ENCODE measurements at regions not wholly inside any gene's neighbourhood (a gene's known extent, or its start where the extent isn't known, plus 50 kb on each side); places are given as distances from the start of the nearest gene placed in this dataset.
"Not testable (repeated sequence)": the region's sequence is repeated elsewhere in the genome, so short reads cannot be mapped to it uniquely, and the experiment has no call there.

DNA sequence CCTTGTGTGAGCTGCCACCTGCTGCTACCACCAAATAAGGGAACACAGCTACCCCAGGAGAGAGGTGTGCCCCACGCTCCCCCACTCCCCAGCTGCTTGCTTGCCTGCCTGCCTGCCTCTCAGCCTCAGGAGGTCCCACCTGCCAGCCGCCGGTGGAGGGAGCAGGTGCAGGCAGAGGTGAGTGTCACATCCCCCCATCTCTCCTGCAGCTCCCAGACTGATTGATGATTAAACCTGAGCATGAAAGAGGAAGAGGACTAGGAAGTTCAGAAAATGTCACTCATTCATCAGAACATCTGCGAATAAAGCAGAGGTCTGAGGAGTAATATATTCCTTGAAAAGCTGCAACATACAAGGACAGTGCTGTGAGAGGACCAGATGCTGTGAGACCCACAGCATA lies 58.6 kb upstream of the HIVEP3 start:
- Histone ChIP-seq H3K9me3 (no peaks in the 10 kb centered on the region), H3K4me3 (no peak overlapping the region), H3K4me1 (no peaks in the 10 kb centered on the region), H3K36me3 (no peaks in the 10 kb centered on the region), H3K27me3 (no peaks in the 10 kb centered on the region), H3K27ac (no peak overlapping the region)
- intact Hi-C loops (cut with DNase I; ENCODE audit: low total_unique reads), result no loop called here
- no peak for DNase-seq
- TF ChIP-seq, protein P1, sequence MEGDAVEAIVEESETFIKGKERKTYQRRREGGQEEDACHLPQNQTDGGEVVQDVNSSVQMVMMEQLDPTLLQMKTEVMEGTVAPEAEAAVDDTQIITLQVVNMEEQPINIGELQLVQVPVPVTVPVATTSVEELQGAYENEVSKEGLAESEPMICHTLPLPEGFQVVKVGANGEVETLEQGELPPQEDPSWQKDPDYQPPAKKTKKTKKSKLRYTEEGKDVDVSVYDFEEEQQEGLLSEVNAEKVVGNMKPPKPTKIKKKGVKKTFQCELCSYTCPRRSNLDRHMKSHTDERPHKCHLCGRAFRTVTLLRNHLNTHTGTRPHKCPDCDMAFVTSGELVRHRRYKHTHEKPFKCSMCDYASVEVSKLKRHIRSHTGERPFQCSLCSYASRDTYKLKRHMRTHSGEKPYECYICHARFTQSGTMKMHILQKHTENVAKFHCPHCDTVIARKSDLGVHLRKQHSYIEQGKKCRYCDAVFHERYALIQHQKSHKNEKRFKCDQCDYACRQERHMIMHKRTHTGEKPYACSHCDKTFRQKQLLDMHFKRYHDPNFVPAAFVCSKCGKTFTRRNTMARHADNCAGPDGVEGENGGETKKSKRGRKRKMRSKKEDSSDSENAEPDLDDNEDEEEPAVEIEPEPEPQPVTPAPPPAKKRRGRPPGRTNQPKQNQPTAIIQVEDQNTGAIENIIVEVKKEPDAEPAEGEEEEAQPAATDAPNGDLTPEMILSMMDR (IDR thresholded peaks at IDR 0.05), result no peak

DNA sequence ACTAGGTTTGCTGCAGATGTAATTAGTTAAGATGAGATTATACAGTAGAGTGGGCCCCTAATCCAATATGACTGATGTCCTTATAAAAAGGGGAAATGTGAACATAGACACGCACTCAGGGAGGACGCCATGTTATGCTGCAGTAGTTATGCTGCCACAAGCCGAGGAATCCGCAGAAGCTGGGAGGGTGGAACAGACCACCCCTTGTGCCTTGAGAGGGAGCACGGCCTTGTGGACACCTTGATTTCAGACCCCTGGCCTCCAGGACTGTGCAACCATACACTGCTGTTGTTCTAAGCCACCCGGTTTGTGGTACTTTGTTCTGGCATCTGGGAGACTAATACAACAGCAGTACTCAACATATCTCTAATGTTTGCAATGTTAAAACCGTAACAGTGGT lies 57.9 kb upstream of the HIVEP3 start:
- Histone ChIP-seq H3K27ac (no peak overlapping the region), H3K27me3 (no peaks in the 10 kb centered on the region), H3K4me3 (no peak overlapping the region), H3K4me1 (no peaks in the 10 kb centered on the region), H3K9me3 (no peaks in the 10 kb centered on the region), H3K36me3 (no peaks in the 10 kb centered on the region)
- intact Hi-C loops (cut with DNase I; ENCODE audit: low total_unique reads), result no loop called here
- DNase-seq, result no peak
- TF ChIP-seq, protein P1 (IDR thresholded peaks at IDR 0.05), result no peak

DNA sequence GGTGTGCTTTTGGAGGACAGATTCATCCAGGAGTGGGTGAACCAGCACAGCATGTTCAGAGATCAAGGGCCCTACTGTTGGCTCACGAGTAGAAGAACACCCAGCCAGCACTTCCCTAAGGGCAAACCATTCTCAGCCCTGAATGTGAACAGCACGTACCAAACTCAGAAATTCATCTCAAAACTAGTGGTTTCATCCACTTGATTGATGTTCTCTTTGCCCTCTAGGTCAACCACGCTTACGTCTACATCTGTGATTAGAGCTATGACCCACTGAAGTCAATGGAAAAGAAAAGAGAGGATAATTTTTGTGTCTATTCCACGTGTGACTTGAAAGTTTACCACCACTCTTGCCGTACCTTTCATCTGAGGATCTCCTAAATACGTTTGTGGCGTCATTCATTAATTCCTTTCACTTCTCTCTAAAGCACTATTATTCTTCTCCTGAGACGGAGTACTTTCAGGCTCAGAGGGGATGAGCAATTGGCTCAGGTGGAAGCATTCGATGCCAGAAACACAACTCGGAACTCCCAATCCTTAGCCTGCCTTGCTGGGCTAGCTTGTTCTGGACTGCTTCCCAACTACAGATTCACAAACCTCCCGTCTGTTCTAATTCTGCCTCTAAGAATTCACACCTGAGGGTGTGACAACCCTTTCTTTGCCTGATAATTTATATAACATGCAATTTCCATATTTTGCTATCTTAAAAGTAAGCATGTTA lies 57.3 kb upstream of the HIVEP3 start:
- H3K4me3 ChIP-seq, result no peak overlapping the region
- H3K27ac ChIP-seq, result no peak overlapping the region
- TF ChIP-seq, protein P1 (IDR thresholded peaks at IDR 0.05), result no peak
- no peaks in the 10 kb centered on the region for H3K36me3 ChIP-seq
- DNase-seq, result no peak
- H3K4me1 ChIP-seq, result no peaks in the 10 kb centered on the region
- H3K9me3 ChIP-seq, result no peaks in the 10 kb centered on the region
- intact Hi-C loops (cut with DNase I; ENCODE audit: low total_unique reads), result no loop called here
- no peaks in the 10 kb centered on the region for H3K27me3 ChIP-seq

DNA sequence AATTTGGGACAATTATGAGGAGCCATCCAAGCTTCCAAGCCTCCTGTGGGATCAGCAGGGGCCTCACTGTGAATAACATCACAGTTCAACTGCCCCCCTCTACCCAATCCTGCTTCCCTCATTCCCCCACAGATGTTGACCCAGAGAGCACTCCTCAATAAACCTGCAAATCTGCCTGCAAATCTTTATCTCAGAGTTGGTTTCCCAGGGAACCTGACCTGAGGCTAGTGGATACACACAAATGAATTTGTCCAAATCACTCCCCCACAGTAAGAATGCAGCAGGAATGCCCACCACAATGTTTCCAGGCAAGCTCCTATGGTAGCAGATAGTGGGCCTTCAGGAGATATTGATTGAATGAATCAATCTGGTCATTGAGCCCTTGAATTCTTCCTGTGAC lies 56.4 kb upstream of the HIVEP3 start:
- Histone ChIP-seq H3K27ac (no peak overlapping the region), H3K36me3 (no peaks in the 10 kb centered on the region), H3K4me1 (no peaks in the 10 kb centered on the region), H3K9me3 (no peaks in the 10 kb centered on the region), H3K27me3 (no peaks in the 10 kb centered on the region), H3K4me3 (no peak overlapping the region)
- intact Hi-C loops (cut with DNase I; ENCODE audit: low total_unique reads), result no loop called here
- DNase-seq, result no peak
- TF ChIP-seq, protein P1 (IDR thresholded peaks at IDR 0.05), result no peak

DNA sequence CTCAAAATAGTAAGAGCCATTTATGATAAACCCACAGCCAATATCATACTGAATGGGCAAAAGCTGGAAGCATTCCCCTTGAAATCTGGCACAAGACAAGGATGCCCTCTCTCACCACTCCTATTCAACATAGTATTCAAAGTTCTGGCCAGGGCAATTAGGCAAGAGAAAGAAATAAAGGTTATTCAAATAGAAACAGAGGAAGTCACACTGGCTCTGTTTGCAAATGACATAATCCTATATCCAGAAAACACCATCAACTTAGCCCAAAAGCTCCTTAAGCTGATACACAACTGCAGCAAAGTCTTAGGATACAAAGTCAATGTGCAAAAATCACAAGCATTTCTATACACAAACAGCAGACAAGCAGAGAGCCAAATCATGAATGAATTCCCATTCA lies 49.8 kb upstream of the HIVEP3 start:
- H3K4me3 ChIP-seq; H3K27me3 ChIP-seq; H3K36me3 ChIP-seq; H3K4me1 ChIP-seq; intact Hi-C loops (cut with DNase I; ENCODE audit: low total_unique reads); DNase-seq; H3K27ac ChIP-seq: not testable (repeated sequence)
- peaks cover 0 to 41% (median 0%) of the 10 kb centered on the region in 3 donors for H3K9me3 ChIP-seq
